KMS-11 (cell line): ENCODE measurements at regions not wholly inside any gene's neighbourhood (a gene's known extent, or its start where the extent isn't known, plus 50 kb on each side); places are given as distances from the start of the nearest gene placed in this dataset.

Experiments used
- H2AFZ ChIP-seq: fragments of 200-600 bp; sonication (generic); 2 replicates; pipeline ENCODE4 v1.6.1; 2016; ENCODE audit warnings: antibody characterized with exemption, mixed run types, low read depth
- H3K27ac ChIP-seq: fragments of 200-600 bp; sonication (generic); 2 replicates; pipeline ENCODE4 v1.6.1; 2016; ENCODE audit warnings: mild to moderate bottlenecking, mixed run types
- H3K27me3 ChIP-seq: fragments of 200-600 bp; sonication (generic); 2 replicates; pipeline ENCODE4 v1.6.1; 2017; ENCODE audit warnings: mild to moderate bottlenecking, low read depth, mixed run types, moderate library complexity; ENCODE audit not compliant: insufficient read depth
- H3K36me3 ChIP-seq: fragments of 200-600 bp; sonication (generic); 2 replicates; pipeline ENCODE4 v1.6.1; 2017; ENCODE audit warnings: mild to moderate bottlenecking, mixed run types; ENCODE audit not compliant: insufficient read depth
- H3K4me1 ChIP-seq: fragments of 200-600 bp; sonication (generic); 2 replicates; pipeline ENCODE4 v1.6.1; 2016; ENCODE audit warnings: mild to moderate bottlenecking, low read depth, mixed run types; ENCODE audit not compliant: poor library complexity, severe bottlenecking
- H3K4me2 ChIP-seq: fragments of 200-600 bp; sonication (generic); 2 replicates; pipeline ENCODE4 v1.7.0; 2016; ENCODE audit warnings: mild to moderate bottlenecking, mixed run types
- H3K4me3 ChIP-seq: fragments of 200-600 bp; sonication (generic); IDR thresholded peaks from 2 replicates; pipeline ENCODE4 v1.6.1; 2017; ENCODE audit warnings: low read depth, low read length, mixed read lengths; ENCODE audit not compliant: insufficient read depth
- H3K79me2 ChIP-seq: fragments of 200-600 bp; sonication (generic); 2 replicates; pipeline ENCODE4 v1.6.1; 2016; ENCODE audit warnings: low read depth, mixed run types; ENCODE audit not compliant: insufficient read depth
- H3K9ac ChIP-seq: fragments of 200-600 bp; sonication (generic); 2 replicates; pipeline ENCODE4 v1.6.1; 2016; ENCODE audit warnings: mild to moderate bottlenecking, mixed run types
- H4K20me1 ChIP-seq: fragments of 200-600 bp; sonication (generic); 2 replicates; pipeline ENCODE4 v1.6.1; 2016; ENCODE audit warnings: mild to moderate bottlenecking, mixed run types; ENCODE audit not compliant: insufficient read depth
- TF ChIP-seq, protein P1 (sequence below): fragments of 200-600 bp; sonication (generic); conservative IDR thresholded peaks from 2 replicates; pipeline ENCODE4 v1.6.1; 2017; ENCODE audit warnings: low read depth, mild to moderate bottlenecking, antibody characterized with exemption, low read length, moderate library complexity, mixed read lengths

DNA sequence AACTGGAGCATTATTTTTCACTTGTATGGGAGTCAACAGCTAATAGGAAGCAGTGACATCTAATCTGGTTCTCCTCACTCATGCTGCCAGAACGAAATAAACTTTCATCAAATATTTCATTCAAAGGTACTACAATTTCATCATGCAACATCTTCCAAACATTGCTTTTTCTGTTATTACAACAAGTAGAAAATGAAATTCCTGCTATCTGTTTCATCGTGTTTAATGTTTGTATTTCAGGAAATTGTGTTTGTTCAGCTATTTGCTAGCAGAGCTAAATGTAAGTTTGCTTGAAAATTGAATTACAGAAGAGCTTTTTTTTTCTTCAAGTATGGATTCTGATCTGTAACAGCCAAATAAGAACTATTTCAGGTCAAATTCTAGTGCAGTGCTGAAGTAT lies 90.1 kb downstream of the SLITRK6 start:
- no peak overlapping the region for H3K27ac ChIP-seq

DNA sequence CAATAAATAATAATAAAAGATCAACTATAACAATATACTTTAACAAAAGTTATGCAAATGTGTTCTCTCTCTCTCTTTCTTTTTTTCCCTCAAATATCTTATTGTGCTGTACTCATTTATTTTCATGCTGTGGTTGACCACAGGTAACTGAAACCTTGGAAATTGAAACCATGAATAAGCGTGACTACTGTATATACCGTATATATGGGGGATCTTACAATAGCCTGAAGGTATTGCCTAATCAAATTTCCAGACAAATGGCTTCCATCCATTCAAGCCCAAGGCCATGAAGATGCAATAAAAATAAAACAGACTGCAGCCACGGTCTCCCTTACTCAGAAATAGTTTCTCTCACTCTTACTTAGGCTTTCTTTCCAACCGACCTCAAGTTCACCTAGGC lies 98.3 kb downstream of the SLITRK6 start:
- TF ChIP-seq, protein P1, sequence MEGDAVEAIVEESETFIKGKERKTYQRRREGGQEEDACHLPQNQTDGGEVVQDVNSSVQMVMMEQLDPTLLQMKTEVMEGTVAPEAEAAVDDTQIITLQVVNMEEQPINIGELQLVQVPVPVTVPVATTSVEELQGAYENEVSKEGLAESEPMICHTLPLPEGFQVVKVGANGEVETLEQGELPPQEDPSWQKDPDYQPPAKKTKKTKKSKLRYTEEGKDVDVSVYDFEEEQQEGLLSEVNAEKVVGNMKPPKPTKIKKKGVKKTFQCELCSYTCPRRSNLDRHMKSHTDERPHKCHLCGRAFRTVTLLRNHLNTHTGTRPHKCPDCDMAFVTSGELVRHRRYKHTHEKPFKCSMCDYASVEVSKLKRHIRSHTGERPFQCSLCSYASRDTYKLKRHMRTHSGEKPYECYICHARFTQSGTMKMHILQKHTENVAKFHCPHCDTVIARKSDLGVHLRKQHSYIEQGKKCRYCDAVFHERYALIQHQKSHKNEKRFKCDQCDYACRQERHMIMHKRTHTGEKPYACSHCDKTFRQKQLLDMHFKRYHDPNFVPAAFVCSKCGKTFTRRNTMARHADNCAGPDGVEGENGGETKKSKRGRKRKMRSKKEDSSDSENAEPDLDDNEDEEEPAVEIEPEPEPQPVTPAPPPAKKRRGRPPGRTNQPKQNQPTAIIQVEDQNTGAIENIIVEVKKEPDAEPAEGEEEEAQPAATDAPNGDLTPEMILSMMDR: no peak
- H3K4me2 ChIP-seq: no peak overlapping the region

More for the DNA sequence above, 90.1 kb downstream of the SLITRK6 start:
- TF ChIP-seq, protein P1: no peak
- H3K79me2 ChIP-seq: no peaks in the 10 kb centered on the region
- H3K4me1 ChIP-seq: no peaks in the 10 kb centered on the region
- no peaks in the 10 kb centered on the region for H3K27me3 ChIP-seq
- no peaks in the 10 kb centered on the region for H4K20me1 ChIP-seq
- H3K4me2 ChIP-seq: no peak overlapping the region
- H2AFZ ChIP-seq: no peak overlapping the region
- no peak overlapping the region for H3K4me3 ChIP-seq
- H3K36me3 ChIP-seq: no peaks in the 10 kb centered on the region
- no peak overlapping the region for H3K9ac ChIP-seq

DNA sequence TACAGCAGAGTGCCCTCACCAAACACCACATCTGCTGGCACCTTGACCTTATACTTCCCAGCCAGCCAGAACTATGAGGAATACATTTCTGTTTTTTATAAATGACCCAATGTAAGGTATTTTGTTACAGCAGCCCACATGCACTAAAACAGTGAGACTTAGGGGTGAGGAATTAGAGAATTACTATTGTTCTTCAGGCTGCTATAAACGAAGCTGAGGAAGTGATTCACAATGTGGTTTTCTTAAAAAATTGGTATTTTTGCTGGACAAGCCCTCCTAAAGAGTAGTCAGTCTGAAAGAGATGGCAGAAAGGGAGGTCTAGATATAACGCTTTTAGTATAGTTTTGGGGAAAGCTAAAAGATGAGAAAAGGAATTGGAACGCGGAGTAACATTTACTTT lies 101.0 kb downstream of the SLITRK6 start:
- H2AFZ ChIP-seq: no peak overlapping the region
- no peaks in the 10 kb centered on the region for H3K27me3 ChIP-seq
- no peaks in the 10 kb centered on the region for H3K36me3 ChIP-seq
- H3K27ac ChIP-seq: no peak overlapping the region
- H3K4me1 ChIP-seq: no peaks in the 10 kb centered on the region
- H4K20me1 ChIP-seq: no peaks in the 10 kb centered on the region
- H3K9ac ChIP-seq: no peak overlapping the region
- H3K4me3 ChIP-seq: no peak overlapping the region
- H3K79me2 ChIP-seq: no peaks in the 10 kb centered on the region
- TF ChIP-seq, protein P1: no peak
- no peak overlapping the region for H3K4me2 ChIP-seq

More for the DNA sequence above, 98.3 kb downstream of the SLITRK6 start:
- Histone ChIP-seq H3K79me2 (no peaks in the 10 kb centered on the region), H3K9ac (no peak overlapping the region), H3K4me3 (no peak overlapping the region), H3K27ac (no peak overlapping the region), H3K36me3 (no peaks in the 10 kb centered on the region), H4K20me1 (no peaks in the 10 kb centered on the region), H3K27me3 (no peaks in the 10 kb centered on the region), H3K4me1 (no peaks in the 10 kb centered on the region), H2AFZ (no peak overlapping the region)

DNA sequence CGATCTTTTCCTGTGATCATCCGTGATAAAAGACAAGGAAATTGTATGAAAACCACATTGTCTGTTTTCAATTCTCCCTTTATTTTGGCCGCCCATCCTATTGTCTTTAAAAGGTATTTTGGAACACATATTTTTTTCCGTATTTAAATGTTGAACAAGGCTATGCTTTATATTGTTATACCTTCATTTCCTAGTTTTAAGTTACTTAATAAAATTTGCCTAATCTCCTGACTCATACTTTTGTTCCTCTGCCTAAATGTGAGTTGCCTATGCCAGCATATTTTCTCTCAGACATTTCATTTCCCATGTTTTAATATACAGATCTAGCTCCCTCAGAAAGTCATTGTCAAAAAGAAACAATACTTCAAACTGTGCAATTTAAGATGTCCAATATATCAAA lies 104.2 kb downstream of the SLITRK6 start:
- no peak overlapping the region for H3K27ac ChIP-seq
- H3K36me3 ChIP-seq: no peaks in the 10 kb centered on the region
- H3K27me3 ChIP-seq: no peaks in the 10 kb centered on the region
- no peaks in the 10 kb centered on the region for H3K79me2 ChIP-seq
- H2AFZ ChIP-seq: no peak overlapping the region
- TF ChIP-seq, protein P1: no peak
- no peaks in the 10 kb centered on the region for H4K20me1 ChIP-seq
- H3K4me2 ChIP-seq: no peak overlapping the region
- H3K9ac ChIP-seq: no peak overlapping the region
- no peaks in the 10 kb centered on the region for H3K4me1 ChIP-seq
- H3K4me3 ChIP-seq: no peak overlapping the region
